Astrocyte (in vitro differentiated cells and primary cell): ENCODE measurements at regions not wholly inside any gene's neighbourhood (a gene's known extent, or its start where the extent isn't known, plus 50 kb on each side); places are given as distances from the start of the nearest gene placed in this dataset.

ENCODE experiments used
- DNase-seq: peaks from one replicate; pipeline ENCODE4 v3.0.0-alpha.2; 2010; ENCODE audit warnings: low read depth
- FAIRE-seq: peaks from 2 replicates; lab custom pipeline; 2011; peaks lifted over from hg19 to GRCh38; lab: Jason Lieb, UNC
- H2AFZ ChIP-seq: 2 replicates; pipeline ENCODE4 v1.6.0; 2012; ENCODE audit warnings: low read depth, low read length, inconsistent platforms
- H3K27ac ChIP-seq: 2 replicates; pipeline ENCODE4 v1.5.1; 2011; ENCODE audit warnings: low read depth, low read length, inconsistent platforms
- H3K27me3 ChIP-seq: 2 replicates; pipeline ENCODE4 v1.6.0; 2011; ENCODE audit warnings: low read length, inconsistent platforms; ENCODE audit not compliant: insufficient read depth
- H3K36me3 ChIP-seq: 2 replicates; pipeline ENCODE4 v1.5.1; 2011; ENCODE audit warnings: low read length, inconsistent platforms; ENCODE audit not compliant: insufficient read depth
- H3K4me1 ChIP-seq: 2 replicates; pipeline ENCODE4 v1.5.1; 2011; ENCODE audit warnings: low read length, inconsistent platforms; ENCODE audit not compliant: insufficient read depth
- H3K4me2 ChIP-seq: 2 replicates; pipeline ENCODE4 v1.6.0; 2012; ENCODE audit warnings: low read length, inconsistent platforms
- H3K4me3 ChIP-seq: 2 replicates; pipeline ENCODE4 v1.5.1; 2011; ENCODE audit warnings: low read depth, mild to moderate bottlenecking, low read length, inconsistent platforms; ENCODE audit not compliant: insufficient read depth
- H3K79me2 ChIP-seq: 2 replicates; pipeline ENCODE4 v1.6.0; 2012; ENCODE audit warnings: mild to moderate bottlenecking, low read length, inconsistent platforms; ENCODE audit not compliant: insufficient read depth
- H3K9ac ChIP-seq: 2 replicates; pipeline ENCODE4 v1.6.0; 2012; ENCODE audit warnings: mild to moderate bottlenecking, low read length, inconsistent platforms
- H3K9me3 ChIP-seq: 2 replicates; pipeline ENCODE4 v1.5.1; 2012; ENCODE audit warnings: low read depth, mild to moderate bottlenecking, low read length, inconsistent platforms; ENCODE audit not compliant: insufficient read depth
- H4K20me1 ChIP-seq: 2 replicates; pipeline ENCODE4 v1.6.0; 2012; ENCODE audit warnings: low read length, inconsistent platforms; ENCODE audit not compliant: insufficient read depth
- H3K27ac Mint-ChIP-seq: one replicate; pipeline ENCODE4 v1.8.0; 2021; ENCODE audit warnings: mild to moderate bottlenecking, mixed read lengths; ENCODE audit not compliant: unreplicated experiment
- H3K27me3 Mint-ChIP-seq: one replicate; pipeline ENCODE4 v1.8.0; 2021; ENCODE audit warnings: low read depth, mixed read lengths; ENCODE audit not compliant: unreplicated experiment
- H3K36me3 Mint-ChIP-seq: one replicate; pipeline ENCODE4 v1.8.0; 2021; ENCODE audit warnings: low read depth, mixed read lengths; ENCODE audit not compliant: unreplicated experiment
- H3K4me1 Mint-ChIP-seq: one replicate; pipeline ENCODE4 v1.8.0; 2021; ENCODE audit warnings: low read depth, mixed read lengths; ENCODE audit not compliant: unreplicated experiment
- H3K4me3 Mint-ChIP-seq: one replicate; pipeline ENCODE4 v1.8.0; 2021; ENCODE audit warnings: mild to moderate bottlenecking, moderate library complexity, mixed read lengths; ENCODE audit not compliant: unreplicated experiment
- H3K9me3 Mint-ChIP-seq: one replicate; pipeline ENCODE4 v1.8.0; 2021; ENCODE audit warnings: mild to moderate bottlenecking, mixed read lengths; ENCODE audit not compliant: unreplicated experiment
- CTCF ChIP-seq: IDR thresholded peaks from 2 replicates; pipeline ENCODE4 v1.5.1; 2011; ENCODE audit warnings: low read depth, mild to moderate bottlenecking, inconsistent platforms, low read length, moderate library complexity; ENCODE audit not compliant: insufficient read depth
- EZH2 ChIP-seq: IDR thresholded peaks from 2 replicates; pipeline ENCODE4 v1.6.1; 2012; ENCODE audit warnings: mild to moderate bottlenecking, low read length, inconsistent platforms; ENCODE audit not compliant: insufficient read depth

- Mint-ChIP-seq H3K4me3 (no peak overlapping the region), H3K27ac (no peak overlapping the region), H3K27me3 (no peaks in the 10 kb centered on the region), H3K9me3 (no peaks in the 10 kb centered on the region), H3K4me1 (no peaks in the 10 kb centered on the region), H3K36me3 (no peaks in the 10 kb centered on the region)
- TF ChIP-seq CTCF: no peak
- no peak for TF ChIP-seq EZH2
- no peak overlapping the region for H3K4me2 ChIP-seq
- H3K27me3 ChIP-seq: no peaks in the 10 kb centered on the region
- H3K27ac ChIP-seq: no peak overlapping the region
- H3K4me1 ChIP-seq: no peaks in the 10 kb centered on the region
- H3K4me3 ChIP-seq: no peak overlapping the region
- no peaks in the 10 kb centered on the region for H3K36me3 ChIP-seq
- H2AFZ ChIP-seq: no peak overlapping the region
- DNase-seq (no peak), FAIRE-seq (no peak)
- no peaks in the 10 kb centered on the region for H3K79me2 ChIP-seq
- no peak overlapping the region for H3K9ac ChIP-seq
- H3K9me3 ChIP-seq: no peaks in the 10 kb centered on the region
- H4K20me1 ChIP-seq: no peaks in the 10 kb centered on the region
Measured at GRCh38 chr4:187449702-187450101, 545.9 kb upstream of the ZFP42 start.

- Histone ChIP-seq H3K27me3 (no peaks in the 10 kb centered on the region), H2AFZ (no peak overlapping the region), H3K4me3 (no peak overlapping the region), H3K79me2 (no peaks in the 10 kb centered on the region), H3K4me1 (no peaks in the 10 kb centered on the region), H3K9ac (no peak overlapping the region), H4K20me1 (no peaks in the 10 kb centered on the region), H3K4me2 (no peak overlapping the region), H3K36me3 (no peaks in the 10 kb centered on the region), H3K27ac (no peak overlapping the region), H3K9me3 (no peaks in the 10 kb centered on the region)
- Mint-ChIP-seq H3K4me3 (no peak overlapping the region), H3K27ac (no peak overlapping the region), H3K27me3 (no peaks in the 10 kb centered on the region), H3K9me3 (no peaks in the 10 kb centered on the region), H3K36me3 (no peaks in the 10 kb centered on the region), H3K4me1 (no peaks in the 10 kb centered on the region)
- FAIRE-seq (no peak), DNase-seq (no peak)
- no peak for TF ChIP-seq CTCF
- no peak for TF ChIP-seq EZH2
Measured at GRCh38 chr4:187451776-187452175, 543.8 kb upstream of the ZFP42 start.

- Histone ChIP-seq H3K27me3 (no peaks in the 10 kb centered on the region), H2AFZ (no peak overlapping the region), H3K9me3 (no peaks in the 10 kb centered on the region), H3K4me2 (no peak overlapping the region), H3K4me1 (no peaks in the 10 kb centered on the region), H3K36me3 (no peaks in the 10 kb centered on the region), H3K4me3 (no peak overlapping the region), H3K9ac (no peak overlapping the region), H3K79me2 (no peaks in the 10 kb centered on the region), H4K20me1 (no peaks in the 10 kb centered on the region), H3K27ac (no peak overlapping the region)
- DNase-seq: no peak
- TF ChIP-seq EZH2: no peak
- no peak for TF ChIP-seq CTCF
- no peak for FAIRE-seq
- Mint-ChIP-seq H3K4me3 (no peak overlapping the region), H3K9me3 (no peaks in the 10 kb centered on the region), H3K27me3 (no peaks in the 10 kb centered on the region), H3K36me3 (no peaks in the 10 kb centered on the region), H3K27ac (no peak overlapping the region), H3K4me1 (peaks cover 4% of the 10 kb centered on the region)
Measured at GRCh38 chr4:187460016-187460415, 535.6 kb upstream of the ZFP42 start.
